HCT116 (cell line): ENCODE measurements at regions not wholly inside any gene's neighbourhood (a gene's known extent, or its start where the extent isn't known, plus 50 kb on each side); places are given as distances from the start of the nearest gene placed in this dataset.

Experiments used
- ATAC-seq: fragments of 200-7000 bp; cut with Tn5 transposase; 2 replicates; pipeline ENCODE4 v1.9.1; 2020; ENCODE audit warnings: mild to moderate bottlenecking, moderate library complexity
- BruUV-seq: library from RNA; stranded (reverse); fragments of 400-500 nt; replicated peaks from 2 replicates; lab custom pipeline; 2021; lab: Mats Ljungman, UMichigan
- CTCF ChIA-PET: fragments of 300-600 bp; sonication (Branson Sonifier 250); formaldehyde crosslinking; loops from one replicate; lab custom pipeline; 2021; ENCODE audit warnings: antibody characterized with exemption; lab: Charles Lee
- POLR2A ChIA-PET: fragments of 300-600, 350-600 bp; sonication (Branson Sonifier 250); formaldehyde crosslinking; loops from one replicate; lab custom pipeline; 2021; ENCODE audit warnings: antibody characterized with exemption; lab: Charles Lee
- RAD21 ChIA-PET, 2 experiments: fragments of 300-600 bp; sonication (Branson Sonifier 250); formaldehyde crosslinking; loops; one replicate each; lab custom pipeline; 2023; ENCODE audit warnings: low total read pairs in 2 of 2; ENCODE audit not compliant: uncharacterized antibody in 2 of 2, unreplicated experiment in 2 of 2, low non-redundant PET in 1 of 2; lab: Charles Lee
- DNase-seq: peaks from one replicate; pipeline ENCODE4 v3.0.0-alpha.2; 2010; ENCODE audit warnings: low read depth, low spot score
- H2AFZ ChIP-seq: fragments of 200-600 bp; shearing (Covaris generic), sonication (generic); 2 replicates; pipeline ENCODE4 v1.6.1; 2017; ENCODE audit warnings: low read depth, mixed run types, mixed read lengths, antibody characterized with exemption, low read length; ENCODE audit not compliant: poor library complexity, severe bottlenecking
- H3K27ac ChIP-seq: 2 replicates; pipeline ENCODE4 v1.5.1; 2012; ENCODE audit warnings: low read depth, low read length
- H3K27me3 ChIP-seq: fragments of 200-600 bp; sonication (generic); 2 replicates; pipeline ENCODE4 v1.6.1; 2016; ENCODE audit warnings: mixed run types, low read length, mixed read lengths; ENCODE audit not compliant: insufficient read depth
- H3K36me3 ChIP-seq, 2 experiments: fragments of 200-500 bp in 1 of 2; fragments of 200-600 bp in 1 of 2; sonication (Bioruptor generic) in 1 of 2; sonication (generic) in 1 of 2; 2 replicates each; pipeline versions ENCODE4 v1.5.1 to v1.6.1; 2014 to 2016; ENCODE audit warnings: low read length in 2 of 2, inconsistent platforms in 1 of 2, mixed read lengths in 1 of 2, mixed run types in 1 of 2; ENCODE audit not compliant: insufficient read depth in 2 of 2, control insufficient read depth in 1 of 2
- H3K4me1 ChIP-seq, 2 experiments: fragments of 200-600 bp in 1 of 2; sonication (generic) in 1 of 2; 2 replicates each; pipeline versions ENCODE4 v1.5.1 to v1.6.1; 2012 to 2017; ENCODE audit warnings: low read length in 2 of 2, inconsistent platforms in 1 of 2, mild to moderate bottlenecking in 1 of 2, mixed read lengths in 1 of 2, mixed run types in 1 of 2, moderate library complexity in 1 of 2; ENCODE audit not compliant: insufficient read depth in 2 of 2, control insufficient read depth in 1 of 2
- H3K4me2 ChIP-seq: fragments of 200-600 bp; sonication (generic); 2 replicates; pipeline ENCODE4 v1.6.1; 2017; ENCODE audit warnings: mixed run types, low read length, mixed read lengths
- H3K4me3 ChIP-seq, 2 experiments: fragments of 200-600 bp in 1 of 2; sonication (generic) in 1 of 2; replicated peaks in 1 of 2; 2 replicates each; pipeline ENCODE4 v1.5.1; 2011 to 2016; ENCODE audit warnings: low read length in 2 of 2, control low read depth in 1 of 2, low read depth in 1 of 2, mild to moderate bottlenecking in 1 of 2, mixed read lengths in 1 of 2, mixed run types in 1 of 2
- H3K79me2 ChIP-seq: fragments of 200-600 bp; sonication (generic); 2 replicates; pipeline ENCODE4 v1.6.1; 2017; ENCODE audit warnings: mild to moderate bottlenecking, mixed run types, low read length, moderate library complexity, mixed read lengths; ENCODE audit not compliant: insufficient read depth
- H3K9ac ChIP-seq: fragments of 200-600 bp; sonication (generic); 2 replicates; pipeline ENCODE4 v1.6.1; 2016; ENCODE audit warnings: low read length, mixed read lengths
- H3K9me2 ChIP-seq: fragments of 200-600 bp; sonication (generic), shearing (Covaris generic); 2 replicates; pipeline ENCODE4 v1.6.1; 2017; ENCODE audit warnings: mixed run types, mild to moderate bottlenecking, moderate library complexity; ENCODE audit not compliant: insufficient read depth
- H3K9me3 ChIP-seq, 2 experiments: fragments of 200-500 bp in 1 of 2; fragments of 200-600 bp in 1 of 2; sonication (Bioruptor generic) in 1 of 2; sonication (generic) in 1 of 2; 2 replicates each; pipeline ENCODE4 v1.6.1; 2014 to 2017; ENCODE audit warnings: low read length in 2 of 2, mixed read lengths in 2 of 2, inconsistent platforms in 1 of 2, low read depth in 1 of 2, mild to moderate bottlenecking in 1 of 2, mixed run types in 1 of 2, moderate library complexity in 1 of 2; ENCODE audit not compliant: control insufficient read depth in 1 of 2, insufficient read depth in 1 of 2
- H4K20me1 ChIP-seq: fragments of 200-600 bp; sonication (generic), shearing (Covaris generic); 2 replicates; pipeline ENCODE4 v1.6.1; 2017; ENCODE audit warnings: mixed run types, mild to moderate bottlenecking, moderate library complexity; ENCODE audit not compliant: insufficient read depth
- CEBPB ChIP-seq: IDR thresholded peaks from 2 replicates; pipeline ENCODE4 v1.6.1; 2012; ENCODE audit warnings: low read depth
- CTCF ChIP-seq, 3 experiments: fragments of 200-600 bp in 1 of 3; sonication (generic) in 1 of 3; IDR thresholded peaks in 2 of 3; conservative IDR thresholded peaks in 1 of 3; 2 replicates each; pipeline ENCODE4 v1.5.1; 2012 to 2017; ENCODE audit warnings: low read depth in 2 of 3, low read length in 2 of 3, antibody characterized with exemption in 1 of 3, borderline replicate concordance in 1 of 3, control low read depth in 1 of 3, mild to moderate bottlenecking in 1 of 3, mixed read lengths in 1 of 3, mixed run types in 1 of 3, moderate library complexity in 1 of 3; ENCODE audit not compliant: insufficient read depth in 1 of 3
- ELF1 ChIP-seq: IDR thresholded peaks from 2 replicates; pipeline ENCODE4 v1.6.1; 2012; ENCODE audit warnings: low read depth, borderline replicate concordance
- EZH2phosphoT487 ChIP-seq: fragments of 200-600 bp; IDR thresholded peaks from 2 replicates; pipeline ENCODE4 v1.6.1; 2018; ENCODE audit warnings: antibody characterized with exemption, borderline replicate concordance
- MAX ChIP-seq: IDR thresholded peaks from 2 replicates; pipeline ENCODE4 v1.6.1; 2012
- POLR2A ChIP-seq: IDR thresholded peaks from 2 replicates; pipeline ENCODE4 v1.7.0; 2011; ENCODE audit warnings: borderline replicate concordance; ENCODE audit not compliant: insufficient read depth, insufficient read length; ENCODE audit errors: extremely low read depth
- TCF7L2 ChIP-seq: IDR thresholded peaks from 2 replicates; pipeline ENCODE4 v1.7.0; 2011; ENCODE audit warnings: borderline replicate concordance, inconsistent platforms; ENCODE audit not compliant: insufficient read depth, insufficient read length; ENCODE audit errors: extremely low read depth
- ZFX ChIP-seq: fragments of 450-650 bp; IDR thresholded peaks from 2 replicates; pipeline ENCODE4 v1.6.1; 2017
- ZNF274 ChIP-seq: fragments of 200-500 bp; sonication (Bioruptor generic); IDR thresholded peaks from 2 replicates; pipeline ENCODE4 v1.6.1; 2014; ENCODE audit warnings: mild to moderate bottlenecking, low read depth, low read length, inconsistent platforms
- intact Hi-C: fragments of 100-400 bp; cut with micrococcal nuclease; formaldehyde crosslinking; loops from 2 replicates; pipeline ENCODE4 v1.10.0; 2022

- no peaks in the 10 kb centered on the region for H3K27me3 ChIP-seq
- H3K9ac ChIP-seq, result no peak overlapping the region
- ATAC-seq, result no peak
- no peak overlapping the region for H2AFZ ChIP-seq
- intact Hi-C loops, result no loop called here
- H3K9me2 ChIP-seq, result no peaks in the 10 kb centered on the region
- ChIA-PET RAD21 (no interaction called here), CTCF (no interaction called here), POLR2A (no interaction called here)
- no peaks in the 10 kb centered on the region for H3K36me3 ChIP-seq
- no peak overlapping the region for H3K4me3 ChIP-seq
- DNase-seq, result no peak
- H3K27ac ChIP-seq, result no peak overlapping the region
- no peaks in the 10 kb centered on the region for H3K79me2 ChIP-seq
- no peaks in the 10 kb centered on the region for H4K20me1 ChIP-seq
- TF ChIP-seq POLR2A (no peak), MAX (no peak), ZNF274 (no peak), EZH2phosphoT487 (no peak), CEBPB (no peak), ZFX (no peak), ELF1 (no peak)
- H3K9me3 ChIP-seq, result peaks cover 4 to 21% of the 10 kb centered on the region in 2 experiments; a peak in 2 of 4 replicates
- H3K4me1 ChIP-seq, result no peaks in the 10 kb centered on the region
- no TSS peak for BruUV-seq
- H3K4me2 ChIP-seq, result no peak overlapping the region
Measured at GRCh38 chr20:40010483-40010882, 678.6 kb downstream of the MAFB start.

- POLR2A ChIA-PET, result no interaction called here
- H3K4me1 ChIP-seq, result no peaks in the 10 kb centered on the region
- H3K9ac ChIP-seq, result no peak overlapping the region
- RAD21 ChIA-PET, result no interaction called here
- no TSS peak for BruUV-seq
- no peak overlapping the region for H3K4me2 ChIP-seq
- no peaks in the 10 kb centered on the region for H4K20me1 ChIP-seq
- H2AFZ ChIP-seq, result no peak overlapping the region
- H3K27ac ChIP-seq, result no peak overlapping the region
- no peaks in the 10 kb centered on the region for H3K36me3 ChIP-seq
- ATAC-seq, result no peak
- peaks cover 4 to 16% of the 10 kb centered on the region in 2 experiments; a peak in 2 of 4 replicates for H3K9me3 ChIP-seq
- CTCF ChIA-PET, result no interaction called here
- intact Hi-C loops, result no loop called here
- DNase-seq, result no peak
- TF ChIP-seq CTCF (IDR thresholded peaks at IDR 0.05 in 2 of 3, conservative IDR thresholded peaks at IDR 0.05 in 1 of 3; ENCODE audit: borderline replicate concordance in 1 of 3, insufficient read depth in 1 of 3, low read depth in 2 of 3, low read length in 2 of 3) (no peak), TCF7L2 (no peak), MAX (no peak), ZFX (no peak), CEBPB (no peak)
- H3K27me3 ChIP-seq, result no peaks in the 10 kb centered on the region
- no peaks in the 10 kb centered on the region for H3K79me2 ChIP-seq
- H3K9me2 ChIP-seq, result no peaks in the 10 kb centered on the region
- H3K4me3 ChIP-seq, result no peak overlapping the region
Measured at GRCh38 chr20:40009542-40009941, 679.5 kb downstream of the MAFB start.
